ENCODE measurements at regions not wholly inside any gene's neighbourhood (a gene's known extent, or its start where the extent isn't known, plus 50 kb on each side); places are given as distances from the start of the nearest gene placed in this dataset.

GRCh38 chr20:43800186-43800585 lies 73.4 kb upstream of the GTSF1L start:
- Histone ChIP-seq H3K4me3 (ENCODE audit: insufficient read depth, low read depth, low read length) (no peak overlapping the region), H4K5ac (ENCODE audit: low read depth, low read length) (no peak overlapping the region), H3K9ac (ENCODE audit: low read depth, low read length) (no peak overlapping the region), H3K14ac (replicated peaks; ENCODE audit: low read depth, low read length) (peak overlapping the region; percentile 26; the same call in 1 of the 2 replicates), H4K91ac (ENCODE audit: insufficient read depth, low read depth, low read length) (no peak overlapping the region), H3K9me1 (ENCODE audit: insufficient read depth, low read length) (peaks cover 6% of the 10 kb centered on the region; the same call in 1 of the 2 replicates), H3K4ac (ENCODE audit: low read depth, low read length) (0 out of 2 replicates have a peak overlapping the region, but pooled peaks have one; percentile 9), H3K23ac (ENCODE audit: low read depth, low read length) (no peak overlapping the region; the same call in 1 of the 2 replicates), H3K27me3 (ENCODE audit: control insufficient read depth, insufficient read depth, low read length) (0 out of 2 replicates have a peak, but pooled peaks cover 2% of the 10 kb centered on the region), H3K4me1 (ENCODE audit: control insufficient read depth, insufficient read depth, low read length) (peaks cover 3% of the 10 kb centered on the region; the same call in 1 of the 2 replicates), H2BK120ac (ENCODE audit: low read depth, low read length) (no peak overlapping the region), H3K56ac (ENCODE audit: extremely low read depth, insufficient read depth, low read length) (no peak overlapping the region), H3K18ac (ENCODE audit: low read depth, low read length) (no peak overlapping the region), H2AK9ac (replicated peaks; ENCODE audit: low read depth, low read length, poor library complexity) (peak overlapping the region; percentile 56), H3K36me3 (ENCODE audit: control insufficient read depth, insufficient read depth, low read length) (no peaks in the 10 kb centered on the region), H3K4me2 (ENCODE audit: low read depth, low read length) (no peak overlapping the region), H2BK15ac (ENCODE audit: low read depth, low read length) (no peak overlapping the region), H3K27ac (ENCODE audit: insufficient read depth, low read length) (no peak overlapping the region), H2AK5ac (ENCODE audit: low read depth, low read length) (peak overlapping the region; percentile 52; the same call in 1 of the 2 replicates), H3K79me1 (ENCODE audit: low read depth in 1 of 2, low read length in 2 of 2) (no peaks in the 10 kb centered on the region), H3K9me3 (ENCODE audit: control insufficient read depth, insufficient read depth, low read length) (peaks cover 4% of the 10 kb centered on the region; the same call in 1 of the 2 replicates), H4K8ac (ENCODE audit: low read depth in 2 of 2, low read length in 2 of 2) (no peak overlapping the region; a peak in 1 of 4 replicates), H4K20me1 (ENCODE audit: insufficient read depth, low read length) (no peaks in the 10 kb centered on the region), H2BK5ac (ENCODE audit: low read depth, low read length, poor library complexity, severe bottlenecking) (no peak overlapping the region), H2BK20ac (ENCODE audit: low read depth, low read length) (no peak overlapping the region), H2AFZ (replicated peaks; ENCODE audit: low read length, poor library complexity) (peak overlapping the region; percentile 58)
- CTCF ChIA-PET, result no interaction called here
- POLR2A ChIA-PET (ENCODE audit: unreplicated experiment), result no interaction called here
- dilution Hi-C loops (cut with HindIII; ENCODE audit: low sequenced_read_pairs, unreplicated experiment), result no loop called here
- TF ChIP-seq RFX5 (IDR thresholded peaks at IDR 0.05; ENCODE audit: low read depth, low read length), result no peak
- no peak for TF ChIP-seq ELK1 (IDR thresholded peaks at IDR 0.05; ENCODE audit: borderline replicate concordance, low read depth, low read length)
- TF ChIP-seq BHLHE40 (IDR thresholded peaks at IDR 0.05; ENCODE audit: low read depth, low read length), result no peak
- no peak for TF ChIP-seq POLR2A (IDR thresholded peaks at IDR 0.05; ENCODE audit: low read depth, low read length)
- no peak for TF ChIP-seq NFE2L2 (IDR thresholded peaks at IDR 0.05; ENCODE audit: low read depth, low read length)
- TF ChIP-seq MAZ (IDR thresholded peaks at IDR 0.05; ENCODE audit: borderline replicate concordance, low read depth, low read length), result no peak
- no peak for TF ChIP-seq CEBPB (IDR thresholded peaks at IDR 0.05; ENCODE audit: low read depth, low read length)
- no peak for TF ChIP-seq RCOR1 (IDR thresholded peaks at IDR 0.05; ENCODE audit: insufficient replicate concordance, low read length)
- TF ChIP-seq MXI1 (IDR thresholded peaks at IDR 0.05; ENCODE audit: borderline replicate concordance, low read depth, low read length), result no peak
- DNase-seq (no peak), ATAC-seq (ENCODE audit: low read depth) (no peak)
- BruUV-seq (replicated peaks), result no TSS peak
- intact Hi-C loops (cut with micrococcal nuclease), result no loop called here
- in situ Hi-C loops (cut with MboI; ENCODE audit: low sequenced_read_pairs), result no loop called here
- 48% methylated on average over 4 of the region's 6 CpGs; no CpG with 5 or more reads in 1 of the 2 experiments for WGBS, 2 experiments (ENCODE audit: extremely low coverage in 2 of 2, insufficient read length in 1 of 2)
